ENCODE measurements at regions not wholly inside any gene's neighbourhood (a gene's known extent, or its start where the extent isn't known, plus 50 kb on each side); places are given as distances from the start of the nearest gene placed in this dataset.
"Not testable (repeated sequence)": the region's sequence is repeated elsewhere in the genome, so short reads cannot be mapped to it uniquely, and the experiment has no call there.

GRCh38 chr13:50424993-50425392 is 409.7 kb downstream of the KCNRG start:
- Histone ChIP-seq H3K4me1 (peaks cover 0 to 48% (median 40%) of the 10 kb centered on the region in 12 donors), H3K27me3 (no peaks in the 10 kb centered on the region), H3K4me3 (no peak overlapping the region), H3K9me3 (no peaks in the 10 kb centered on the region), H3K27ac (no peak overlapping the region), H3K36me3 (no peaks in the 10 kb centered on the region)
- WGBS, 4 donors, result 90 to 98% (median 94%) methylated on average over 2 of the region's 2 CpGs
- intact Hi-C loops (cut with DNase I), result loop anchor here in 4 of 10 donors (5.0 to 10.0 kb wide), 4 partner anchors 38 to 100 kb away; no protein-coding TSS in a partner anchor
- DNase-seq (no peak), ATAC-seq (no peak)
- TF ChIP-seq POLR2A (IDR thresholded peaks at IDR 0.05), result no peak
- TF ChIP-seq CTCF (IDR thresholded peaks at IDR 0.05), result no peak

GRCh38 chr13:50425772-50426171 is 410.5 kb downstream of the KCNRG start:
- no peak for DNase-seq
- no peak overlapping the region for H3K4me3 ChIP-seq
- H3K27ac ChIP-seq, result no peak overlapping the region
- no peaks in the 10 kb centered on the region for H3K36me3 ChIP-seq
- intact Hi-C loops (cut with DNase I), result loop anchor here in 2 of 10 donors (10.0 kb wide), 1 partner anchor 99 kb away; no protein-coding TSS in a partner anchor
- no peak for ATAC-seq
- no peaks in the 10 kb centered on the region for H3K9me3 ChIP-seq
- peaks cover 0 to 40% (median 32%) of the 10 kb centered on the region in 12 donors for H3K4me1 ChIP-seq
- H3K27me3 ChIP-seq, result no peaks in the 10 kb centered on the region
- no peak for TF ChIP-seq CTCF (IDR thresholded peaks at IDR 0.05)
- no peak for TF ChIP-seq POLR2A (IDR thresholded peaks at IDR 0.05)

- intact Hi-C loops (cut with DNase I), result loop anchor here in 2 of 10 donors (10.0 kb wide), 1 partner anchor 98 kb away; no protein-coding TSS in a partner anchor
- H3K36me3 ChIP-seq, result no peaks in the 10 kb centered on the region
- DNase-seq, result no peak
Measured at GRCh38 chr13:50426927-50427326, 411.7 kb downstream of the KCNRG start.

GRCh38 chr13:50427511-50427910 is 412.3 kb downstream of the KCNRG start:
- WGBS, 4 donors, result 88 to 97% (median 96%) methylated on average over 9 of the region's 9 CpGs
- not testable (repeated sequence) for H3K4me3 ChIP-seq, DNase-seq, H3K36me3 ChIP-seq, H3K27me3 ChIP-seq, ATAC-seq, H3K9me3 ChIP-seq, H3K27ac ChIP-seq
- H3K4me1 ChIP-seq, result peaks cover 0 to 23% (median 16%) of the 10 kb centered on the region in 12 donors
- intact Hi-C loops (cut with DNase I), result loop anchor here in 2 of 10 donors (10.0 kb wide), 1 partner anchor 97 kb away; no protein-coding TSS in a partner anchor

More at GRCh38 chr13:50426927-50427326, 411.7 kb downstream of the KCNRG start:
- Histone ChIP-seq H3K27me3 (no peaks in the 10 kb centered on the region), H3K9me3 (no peaks in the 10 kb centered on the region), H3K4me1 (peaks cover 0 to 29% (median 21%) of the 10 kb centered on the region in 12 donors), H3K4me3 (no peak overlapping the region), H3K27ac (no peak overlapping the region)
- TF ChIP-seq POLR2A (IDR thresholded peaks at IDR 0.05) (no peak), CTCF (IDR thresholded peaks at IDR 0.05) (no peak)
- no peak for ATAC-seq

Data from heart left ventricle (tissue), 16 donors.